ENCODE measurements at regions not wholly inside any gene's neighbourhood (a gene's known extent, or its start where the extent isn't known, plus 50 kb on each side); places are given as distances from the start of the nearest gene placed in this dataset.

DNA sequence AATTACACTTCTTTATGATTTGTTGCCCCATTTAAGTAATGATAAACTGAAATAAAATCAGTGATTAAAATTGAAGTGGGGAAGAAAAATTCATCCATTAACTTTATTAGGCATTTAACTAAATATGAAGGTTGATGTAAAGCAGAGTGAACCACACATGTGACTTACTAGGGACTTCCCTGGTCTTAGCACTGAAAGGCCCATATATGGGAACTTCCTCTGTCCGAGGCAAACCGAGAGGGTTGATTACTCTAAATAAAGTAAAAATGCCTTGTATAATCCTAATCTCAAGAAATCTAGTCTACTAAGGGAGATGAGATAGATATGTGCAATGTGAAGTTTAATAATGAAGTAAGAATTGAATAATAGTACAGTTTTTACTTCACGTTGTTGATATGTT is 403.9 kb upstream of the RPS6KA3 start:
- TF ChIP-seq, protein P1, sequence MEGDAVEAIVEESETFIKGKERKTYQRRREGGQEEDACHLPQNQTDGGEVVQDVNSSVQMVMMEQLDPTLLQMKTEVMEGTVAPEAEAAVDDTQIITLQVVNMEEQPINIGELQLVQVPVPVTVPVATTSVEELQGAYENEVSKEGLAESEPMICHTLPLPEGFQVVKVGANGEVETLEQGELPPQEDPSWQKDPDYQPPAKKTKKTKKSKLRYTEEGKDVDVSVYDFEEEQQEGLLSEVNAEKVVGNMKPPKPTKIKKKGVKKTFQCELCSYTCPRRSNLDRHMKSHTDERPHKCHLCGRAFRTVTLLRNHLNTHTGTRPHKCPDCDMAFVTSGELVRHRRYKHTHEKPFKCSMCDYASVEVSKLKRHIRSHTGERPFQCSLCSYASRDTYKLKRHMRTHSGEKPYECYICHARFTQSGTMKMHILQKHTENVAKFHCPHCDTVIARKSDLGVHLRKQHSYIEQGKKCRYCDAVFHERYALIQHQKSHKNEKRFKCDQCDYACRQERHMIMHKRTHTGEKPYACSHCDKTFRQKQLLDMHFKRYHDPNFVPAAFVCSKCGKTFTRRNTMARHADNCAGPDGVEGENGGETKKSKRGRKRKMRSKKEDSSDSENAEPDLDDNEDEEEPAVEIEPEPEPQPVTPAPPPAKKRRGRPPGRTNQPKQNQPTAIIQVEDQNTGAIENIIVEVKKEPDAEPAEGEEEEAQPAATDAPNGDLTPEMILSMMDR (conservative IDR thresholded peaks at IDR 0.05; ENCODE audit: low read length): no peak
- TF ChIP-seq EZH2phosphoT487 (IDR thresholded peaks at IDR 0.05; ENCODE audit: borderline replicate concordance, low read depth, low read length): no peak
